Mucosa of descending colon (tissue), 3 donors: ENCODE measurements at regions not wholly inside any gene's neighbourhood (a gene's known extent, or its start where the extent isn't known, plus 50 kb on each side); places are given as distances from the start of the nearest gene placed in this dataset.

Source experiments
- ATAC-seq: fragments of 200-7000 bp; cut with Tn5 transposase; one replicate; pipeline ENCODE4 v1.9.1; 2020; ENCODE audit warnings: mild to moderate bottlenecking, moderate library complexity
- DNase-seq, 3 donors: peaks; one replicate each; pipeline ENCODE4 v3.0.0-alpha.2; 2020
- H3K36me3 ChIP-seq: fragments of 200-600 bp; one replicate; pipeline ENCODE4 v1.8.0; 2021; ENCODE audit warnings: low read depth, mild to moderate bottlenecking
- H3K4me1 ChIP-seq: fragments of 200-600 bp; one replicate; pipeline ENCODE4 v1.8.0; 2021; ENCODE audit warnings: low read depth, mild to moderate bottlenecking
- H3K4me3 ChIP-seq: fragments of 200-600 bp; one replicate; pipeline ENCODE4 v1.8.0; 2021; ENCODE audit warnings: mild to moderate bottlenecking
- H3K9me3 ChIP-seq: fragments of 200-600 bp; one replicate; pipeline ENCODE4 v1.8.0; 2021; ENCODE audit warnings: mild to moderate bottlenecking
- intact Hi-C, 2 donors: fragments of 100-400 bp; cut with DNase I in 1 of 2; cut with micrococcal nuclease in 1 of 2; formaldehyde crosslinking; loops; one replicate each; pipeline versions ENCODE4 v1.11.0 to v1.11.1; 2022; cut with DNase I, micrococcal nuclease
- TF ChIP-seq, protein P1 (sequence below): fragments of 200-600 bp; IDR thresholded peaks from one replicate; pipeline ENCODE4 v1.8.0; 2022; ENCODE audit warnings: antibody characterized with exemption, mild to moderate bottlenecking
- donor health status: DM: no; HTN: no; CAD: no; lungs with moderate emphysema.
- donor health status: DM: no; HTN: no; CAD: no.
- donor health status: DM: no; HTN: yes; CAD: no.

DNA sequence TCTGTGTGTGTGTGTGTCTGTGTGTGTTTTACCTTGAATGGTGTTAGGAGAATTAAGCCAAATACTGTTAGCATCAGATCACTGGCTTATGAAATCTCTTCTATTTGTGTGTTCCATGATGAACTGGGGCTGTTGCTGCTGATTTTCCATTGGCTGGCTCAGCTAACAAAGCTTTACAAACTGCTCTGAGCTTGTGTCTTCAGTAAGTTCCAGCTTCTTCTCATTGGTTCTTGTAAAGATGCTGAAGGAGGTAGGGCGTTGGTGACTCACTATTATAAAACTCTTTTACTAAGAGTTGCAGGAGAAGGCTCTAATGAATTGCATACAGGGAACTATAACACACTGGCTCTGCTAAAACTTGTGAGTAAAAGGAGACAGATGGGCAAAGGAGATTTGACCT is 136.4 kb upstream of the PRKCQ start:
- intact Hi-C loops, result no loop called here
- ATAC-seq (no peak), DNase-seq (no peak)
- H3K36me3 ChIP-seq, result no peaks in the 10 kb centered on the region
- H3K4me3 ChIP-seq, result no peak overlapping the region
- no peaks in the 10 kb centered on the region for H3K4me1 ChIP-seq
- H3K9me3 ChIP-seq, result no peaks in the 10 kb centered on the region
- TF ChIP-seq, protein P1, sequence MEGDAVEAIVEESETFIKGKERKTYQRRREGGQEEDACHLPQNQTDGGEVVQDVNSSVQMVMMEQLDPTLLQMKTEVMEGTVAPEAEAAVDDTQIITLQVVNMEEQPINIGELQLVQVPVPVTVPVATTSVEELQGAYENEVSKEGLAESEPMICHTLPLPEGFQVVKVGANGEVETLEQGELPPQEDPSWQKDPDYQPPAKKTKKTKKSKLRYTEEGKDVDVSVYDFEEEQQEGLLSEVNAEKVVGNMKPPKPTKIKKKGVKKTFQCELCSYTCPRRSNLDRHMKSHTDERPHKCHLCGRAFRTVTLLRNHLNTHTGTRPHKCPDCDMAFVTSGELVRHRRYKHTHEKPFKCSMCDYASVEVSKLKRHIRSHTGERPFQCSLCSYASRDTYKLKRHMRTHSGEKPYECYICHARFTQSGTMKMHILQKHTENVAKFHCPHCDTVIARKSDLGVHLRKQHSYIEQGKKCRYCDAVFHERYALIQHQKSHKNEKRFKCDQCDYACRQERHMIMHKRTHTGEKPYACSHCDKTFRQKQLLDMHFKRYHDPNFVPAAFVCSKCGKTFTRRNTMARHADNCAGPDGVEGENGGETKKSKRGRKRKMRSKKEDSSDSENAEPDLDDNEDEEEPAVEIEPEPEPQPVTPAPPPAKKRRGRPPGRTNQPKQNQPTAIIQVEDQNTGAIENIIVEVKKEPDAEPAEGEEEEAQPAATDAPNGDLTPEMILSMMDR, result no peak

DNA sequence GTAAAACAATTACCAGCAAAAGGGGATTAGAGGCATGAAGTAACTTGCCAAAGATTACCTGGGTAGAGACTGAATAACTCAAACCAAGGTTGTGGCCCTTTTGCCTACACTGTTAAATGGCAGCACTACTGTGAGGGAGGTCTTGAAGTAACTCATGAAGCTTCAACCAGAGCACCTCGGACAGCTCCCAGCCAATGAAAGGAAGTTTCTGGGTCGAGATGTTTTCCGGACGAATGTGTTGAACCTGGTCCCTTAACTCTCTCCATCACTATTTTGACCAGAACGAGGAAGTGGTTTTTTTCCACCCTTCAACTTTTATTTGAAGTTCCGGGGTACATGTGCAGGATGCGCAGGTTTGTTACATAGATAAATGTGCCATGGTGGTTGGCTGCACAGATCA is 133.6 kb upstream of the PRKCQ start:
- no peak overlapping the region for H3K4me3 ChIP-seq
- no peaks in the 10 kb centered on the region for H3K36me3 ChIP-seq
- no peaks in the 10 kb centered on the region for H3K4me1 ChIP-seq
- no peaks in the 10 kb centered on the region for H3K9me3 ChIP-seq
- intact Hi-C loops, result no loop called here
- no peak for DNase-seq
- no peak for ATAC-seq
- TF ChIP-seq, protein P1, result no peak

DNA sequence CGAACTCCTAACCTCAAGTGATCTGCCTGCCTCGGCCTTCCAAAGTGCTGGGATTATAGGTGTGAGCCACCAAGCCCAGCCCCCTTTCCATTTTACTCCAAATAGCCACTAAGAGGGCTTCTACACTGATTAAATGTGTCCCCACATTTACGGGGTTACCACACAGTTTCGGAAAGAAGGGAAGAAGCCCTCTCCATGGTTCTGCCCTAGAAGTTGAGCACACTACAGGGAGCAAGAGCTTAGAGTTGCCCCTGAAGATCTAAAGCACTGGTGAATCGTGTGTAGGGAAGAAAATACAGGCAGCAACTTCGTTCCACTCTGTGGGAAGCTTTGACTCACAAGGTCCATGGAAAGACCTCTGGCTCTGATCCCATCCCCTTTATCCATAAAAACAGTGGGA is 133.0 kb upstream of the PRKCQ start:
- Histone ChIP-seq H3K36me3 (no peaks in the 10 kb centered on the region), H3K4me3 (no peak overlapping the region), H3K9me3 (no peaks in the 10 kb centered on the region), H3K4me1 (no peaks in the 10 kb centered on the region)
- DNase-seq (no peak), ATAC-seq (no peak)
- TF ChIP-seq, protein P1, result no peak
- intact Hi-C loops, result no loop called here

DNA sequence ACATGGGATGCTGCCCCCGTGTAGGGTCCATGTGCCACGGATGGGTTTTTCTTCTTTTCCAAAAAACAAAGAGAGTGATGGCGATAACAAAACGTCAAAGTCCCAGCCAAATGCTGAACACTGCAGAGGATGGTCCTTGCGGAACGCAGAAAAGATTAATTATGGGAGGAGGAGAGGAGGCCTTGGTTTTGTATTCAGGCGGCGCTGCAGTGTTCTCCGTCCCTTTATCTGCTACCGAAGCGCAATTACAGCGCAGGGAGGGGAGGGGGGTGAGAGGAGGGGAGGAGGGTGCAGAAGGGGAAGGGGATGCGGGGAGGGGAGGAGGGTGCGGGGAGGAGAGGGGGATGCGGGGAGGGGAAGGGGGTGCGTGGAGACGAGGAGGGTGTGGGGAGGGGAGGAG is 131.8 kb upstream of the PRKCQ start:
- TF ChIP-seq, protein P1, result no peak
- H3K36me3 ChIP-seq, result no peaks in the 10 kb centered on the region
- no peak overlapping the region for H3K4me3 ChIP-seq
- H3K9me3 ChIP-seq, result no peaks in the 10 kb centered on the region
- ATAC-seq (no peak), DNase-seq (no peak)
- intact Hi-C loops, result no loop called here
- H3K4me1 ChIP-seq, result no peaks in the 10 kb centered on the region

DNA sequence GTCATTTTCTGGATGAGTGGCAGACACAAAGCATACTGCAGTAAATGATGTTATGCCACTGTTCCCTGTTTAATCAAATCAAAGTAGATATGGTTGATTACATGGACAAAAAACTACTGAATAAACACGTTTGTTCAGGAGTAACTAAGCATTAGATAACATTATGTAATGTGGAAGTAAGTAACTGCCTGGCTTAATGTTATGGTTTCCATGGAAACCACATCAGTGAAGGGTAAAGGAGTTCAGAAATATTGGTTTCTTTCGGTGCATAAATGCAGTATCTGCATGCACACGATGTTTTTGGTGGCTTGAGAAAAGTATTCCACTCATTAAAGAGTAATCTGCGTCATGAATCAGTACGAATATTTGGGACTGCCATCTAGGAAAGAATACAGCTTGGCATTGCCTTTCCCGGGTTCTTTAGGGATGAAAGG is 131.3 kb upstream of the PRKCQ start:
- intact Hi-C loops, result no loop called here
- H3K4me3 ChIP-seq, result no peak overlapping the region
- DNase-seq (no peak), ATAC-seq (no peak)
- H3K4me1 ChIP-seq, result no peaks in the 10 kb centered on the region
- H3K9me3 ChIP-seq, result no peaks in the 10 kb centered on the region
- no peaks in the 10 kb centered on the region for H3K36me3 ChIP-seq
- TF ChIP-seq, protein P1, result no peak

DNA sequence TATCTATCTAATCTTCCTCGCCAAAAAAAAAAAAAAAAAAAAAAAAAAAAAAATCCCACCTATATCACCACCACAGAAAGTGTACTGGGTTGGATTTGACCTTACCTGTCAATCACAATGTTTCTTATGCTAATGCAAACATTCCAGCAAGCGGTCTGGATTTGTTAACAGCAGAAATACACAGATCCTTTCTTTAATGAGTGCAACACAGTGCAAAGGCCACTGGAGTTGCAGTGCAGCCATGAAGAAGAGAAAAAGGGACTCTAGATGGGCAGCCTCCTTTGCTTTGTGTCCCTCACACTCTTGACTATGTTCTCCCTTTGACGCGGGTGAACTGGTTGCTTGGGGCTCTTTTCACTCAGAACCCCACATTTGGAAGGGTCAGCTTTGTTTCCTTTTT is 127.3 kb upstream of the PRKCQ start:
- DNase-seq, result no peak
- TF ChIP-seq, protein P1, result no peak

More for the DNA sequence above, 127.3 kb upstream of the PRKCQ start:
- ATAC-seq, result no peak
- no peaks in the 10 kb centered on the region for H3K4me1 ChIP-seq
- intact Hi-C loops, result no loop called here
- H3K36me3 ChIP-seq, result no peaks in the 10 kb centered on the region
- H3K4me3 ChIP-seq, result no peak overlapping the region
- no peaks in the 10 kb centered on the region for H3K9me3 ChIP-seq
